Ectodermal cell (in vitro differentiated cells): ENCODE measurements at regions not wholly inside any gene's neighbourhood (a gene's known extent, or its start where the extent isn't known, plus 50 kb on each side); places are given as distances from the start of the nearest gene placed in this dataset.
"Not testable (repeated sequence)": the region's sequence is repeated elsewhere in the genome, so short reads cannot be mapped to it uniquely, and the experiment has no call there.

ENCODE experiments used
- H3K27ac ChIP-seq: 2 replicates; pipeline ENCODE4 v1.7.0; 2013; ENCODE audit warnings: mild to moderate bottlenecking, low read depth, low read length; ENCODE audit not compliant: insufficient read depth, poor library complexity, severe bottlenecking
- H3K27me3 ChIP-seq: 2 replicates; pipeline ENCODE4 v1.7.0; 2013; ENCODE audit warnings: mild to moderate bottlenecking, low read length; ENCODE audit not compliant: insufficient read depth, control insufficient read depth, poor library complexity, severe bottlenecking
- H3K36me3 ChIP-seq: one replicate; pipeline ENCODE4 v1.7.0; 2013; ENCODE audit warnings: low read length; ENCODE audit not compliant: control insufficient read depth, insufficient read depth
- H3K4me1 ChIP-seq: one replicate; pipeline ENCODE4 v1.7.0; 2013; ENCODE audit warnings: low read length; ENCODE audit not compliant: control insufficient read depth, insufficient read depth
- H3K4me3 ChIP-seq: 2 replicates; pipeline ENCODE4 v1.7.0; 2013; ENCODE audit warnings: low read depth, low read length, control low read depth; ENCODE audit not compliant: insufficient read depth
- H3K9me3 ChIP-seq: 2 replicates; pipeline ENCODE4 v1.7.0; 2013; ENCODE audit warnings: mild to moderate bottlenecking, low read length, moderate library complexity; ENCODE audit not compliant: control insufficient read depth
- WGBS, 2 experiments: methylation state at CpG; one replicate each; pipeline ENCODE4 v1.1.7; 2013; ENCODE audit warnings: missing lambda C conversion rate in 2 of 2; 5-methylcytosine and 5-hydroxymethylcytosine counted together

DNA sequence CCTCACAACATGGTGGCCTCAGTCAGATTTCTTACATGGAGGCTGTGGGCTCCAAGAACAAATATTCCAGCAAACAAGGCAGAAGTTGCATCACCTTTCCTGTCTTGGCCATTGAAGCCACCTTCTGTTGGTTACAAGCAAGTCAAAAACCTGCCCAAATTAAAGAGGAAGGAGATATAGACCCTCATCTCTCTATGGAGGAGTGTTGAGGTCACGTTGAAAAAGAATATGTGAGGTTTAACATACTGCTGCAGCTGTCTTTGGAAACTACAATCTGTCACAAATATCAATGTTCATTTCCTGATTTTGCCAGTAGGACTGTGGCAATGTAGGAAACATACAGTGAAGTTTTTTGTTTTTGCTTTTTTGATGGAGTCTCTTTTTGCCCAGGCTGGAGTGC is 211.4 kb downstream of the COPRS start:
- H3K4me3 ChIP-seq: no peak overlapping the region
- no peaks in the 10 kb centered on the region for H3K4me1 ChIP-seq
- no peaks in the 10 kb centered on the region for H3K9me3 ChIP-seq
- H3K36me3 ChIP-seq: no peaks in the 10 kb centered on the region
- no peak overlapping the region for H3K27ac ChIP-seq
- 88 to 100% methylated on average over 1 of the region's 1 CpG for WGBS, 2 experiments
- no peaks in the 10 kb centered on the region for H3K27me3 ChIP-seq

DNA sequence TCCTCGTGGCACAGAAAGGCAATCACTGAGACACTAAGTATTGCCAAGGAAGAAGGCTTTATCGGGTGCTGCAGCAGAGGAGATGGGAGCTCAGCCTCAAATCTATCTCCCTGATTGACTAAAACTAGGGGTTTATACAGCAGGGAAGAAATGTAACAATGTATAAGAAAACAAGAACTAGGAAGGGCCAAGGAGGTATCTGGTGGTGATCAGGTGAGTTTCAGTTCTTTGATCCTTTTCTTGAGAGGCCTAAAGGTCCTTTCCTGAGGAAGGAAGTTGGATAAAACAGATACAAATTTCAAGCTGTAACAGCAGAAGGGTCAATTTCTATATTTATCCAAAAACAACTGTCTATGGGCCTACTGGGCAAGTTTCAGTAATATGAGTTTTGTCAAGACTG is 212.4 kb downstream of the COPRS start:
- H3K27me3 ChIP-seq: no peaks in the 10 kb centered on the region
- 96% methylated on average over 2 of the region's 2 CpGs for WGBS, 2 experiments
- H3K9me3 ChIP-seq: no peaks in the 10 kb centered on the region
- no peak overlapping the region for H3K27ac ChIP-seq
- no peak overlapping the region for H3K4me3 ChIP-seq
- H3K4me1 ChIP-seq: no peaks in the 10 kb centered on the region
- H3K36me3 ChIP-seq: no peaks in the 10 kb centered on the region

- H3K9me3 ChIP-seq: no peaks in the 10 kb centered on the region
- no peak overlapping the region for H3K4me3 ChIP-seq
- WGBS, 2 experiments: 94 to 95% methylated on average over 3 of the region's 3 CpGs
- H3K4me1 ChIP-seq: no peaks in the 10 kb centered on the region
- H3K27ac ChIP-seq: no peak overlapping the region
- H3K36me3 ChIP-seq: no peaks in the 10 kb centered on the region
- no peaks in the 10 kb centered on the region for H3K27me3 ChIP-seq
These were observed 213.7 kb downstream of the COPRS start for GRCh38 chr17:31645351-31645750.

DNA sequence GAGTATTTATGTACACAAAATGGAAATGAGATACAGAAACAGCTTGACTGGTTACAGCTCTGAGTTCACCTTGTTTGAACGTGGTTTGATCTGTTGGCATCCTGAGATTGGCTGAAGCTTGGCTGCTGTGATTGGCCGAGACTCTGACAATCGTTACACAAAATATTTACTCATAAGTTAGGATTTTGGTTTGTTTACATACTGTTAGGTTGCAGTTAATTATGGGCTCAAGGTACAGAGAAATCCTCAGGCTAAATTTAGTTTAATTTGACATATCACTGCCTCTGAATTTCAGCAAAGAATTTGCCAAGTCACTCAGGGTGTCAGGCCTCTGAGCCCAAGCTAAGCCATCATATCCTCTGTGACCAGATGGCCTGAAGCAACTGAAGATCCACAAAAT is 227.3 kb downstream of the COPRS start:
- Histone ChIP-seq H3K4me3 (no peak overlapping the region), H3K27me3 (no peaks in the 10 kb centered on the region), H3K36me3 (no peaks in the 10 kb centered on the region), H3K4me1 (no peaks in the 10 kb centered on the region), H3K9me3 (no peaks in the 10 kb centered on the region), H3K27ac (no peak overlapping the region)
- 81 to 97% methylated on average over 1 to 3 of the region's 3 CpGs for WGBS, 2 experiments

DNA sequence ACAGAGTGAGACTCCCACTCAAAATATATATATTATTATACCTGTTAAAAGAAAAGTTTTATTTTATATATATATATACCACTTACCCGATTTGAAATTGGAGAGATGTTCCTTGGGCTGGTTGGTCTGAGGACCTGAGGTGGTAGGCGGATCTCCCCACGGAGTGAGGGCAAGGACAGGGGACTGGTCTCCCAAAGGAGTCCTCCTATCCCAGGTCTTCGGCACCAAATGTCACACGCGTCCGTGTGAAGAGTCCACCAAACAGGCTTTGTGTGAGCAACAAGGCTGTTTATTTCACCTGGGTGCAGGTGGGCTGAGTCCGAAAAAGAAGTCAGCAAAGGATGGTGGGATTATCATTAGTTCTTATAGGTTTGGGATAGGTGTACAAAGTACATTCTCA is 228.2 kb downstream of the COPRS start:
- not testable (repeated sequence) for H3K9me3 ChIP-seq, H3K27ac ChIP-seq, H3K36me3 ChIP-seq, H3K27me3 ChIP-seq, H3K4me3 ChIP-seq, H3K4me1 ChIP-seq
- WGBS, 2 experiments: 96 to 98% methylated on average over 8 of the region's 8 CpGs

- H3K9me3 ChIP-seq: no peaks in the 10 kb centered on the region
- no peaks in the 10 kb centered on the region for H3K4me1 ChIP-seq
- no peaks in the 10 kb centered on the region for H3K36me3 ChIP-seq
- H3K27me3 ChIP-seq: no peaks in the 10 kb centered on the region
- H3K27ac ChIP-seq: no peak overlapping the region
- no peak overlapping the region for H3K4me3 ChIP-seq
- WGBS, 2 experiments: 83 to 87% methylated on average over 8 of the region's 8 CpGs
These were observed 229.2 kb downstream of the COPRS start for GRCh38 chr17:31629696-31630470.

DNA sequence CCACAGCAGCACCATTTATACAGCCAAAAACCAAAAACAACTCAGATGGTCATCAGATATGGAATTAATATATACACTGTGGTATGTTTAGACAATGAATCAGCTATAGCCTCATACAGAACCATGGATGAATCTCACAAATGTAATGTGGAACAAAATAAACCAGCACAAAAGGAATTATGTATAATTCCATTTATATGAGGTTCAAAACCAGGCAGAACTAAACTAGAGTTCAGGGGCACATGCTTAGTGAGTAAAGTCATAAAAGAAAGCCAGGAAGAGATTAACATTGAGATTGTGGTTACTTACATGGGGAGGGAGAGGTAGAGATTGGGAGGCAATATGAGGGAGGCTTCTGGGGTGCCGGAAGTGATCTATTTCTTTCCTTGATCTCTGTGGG is 231.1 kb downstream of the COPRS start:
- H3K27me3 ChIP-seq: no peaks in the 10 kb centered on the region
- WGBS, 2 experiments: 86 to 100% methylated on average over 1 of the region's 1 CpG
- H3K27ac ChIP-seq: no peak overlapping the region
- H3K9me3 ChIP-seq: no peaks in the 10 kb centered on the region
- no peaks in the 10 kb centered on the region for H3K4me1 ChIP-seq
- no peaks in the 10 kb centered on the region for H3K36me3 ChIP-seq
- H3K4me3 ChIP-seq: no peak overlapping the region

DNA sequence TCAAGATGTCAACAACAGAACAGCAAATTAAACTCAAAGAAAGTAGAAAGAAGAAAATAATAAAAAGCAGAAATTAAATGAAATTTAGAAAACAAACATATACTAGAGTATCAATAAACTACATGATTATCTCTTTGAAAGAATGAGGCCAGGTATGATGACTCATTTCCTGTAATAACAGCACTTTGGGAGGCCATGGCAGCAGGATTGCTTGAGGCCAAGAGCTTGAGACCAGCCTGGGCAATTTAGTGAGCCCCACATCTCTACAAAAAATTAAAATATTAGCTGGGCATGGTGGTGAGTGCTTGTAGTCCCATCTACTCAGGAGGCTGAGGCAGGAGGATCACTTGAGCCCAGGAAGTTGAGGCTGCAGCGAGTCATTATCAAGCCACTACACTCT is 232.5 kb downstream of the RAB11FIP4 start:
- Histone ChIP-seq H3K4me3 (no peak overlapping the region), H3K4me1 (no peaks in the 10 kb centered on the region), H3K27ac (no peak overlapping the region), H3K27me3 (no peaks in the 10 kb centered on the region), H3K36me3 (no peaks in the 10 kb centered on the region), H3K9me3 (no peaks in the 10 kb centered on the region)
- WGBS, 2 experiments: 82 to 93% methylated on average over 1 of the region's 1 CpG

DNA sequence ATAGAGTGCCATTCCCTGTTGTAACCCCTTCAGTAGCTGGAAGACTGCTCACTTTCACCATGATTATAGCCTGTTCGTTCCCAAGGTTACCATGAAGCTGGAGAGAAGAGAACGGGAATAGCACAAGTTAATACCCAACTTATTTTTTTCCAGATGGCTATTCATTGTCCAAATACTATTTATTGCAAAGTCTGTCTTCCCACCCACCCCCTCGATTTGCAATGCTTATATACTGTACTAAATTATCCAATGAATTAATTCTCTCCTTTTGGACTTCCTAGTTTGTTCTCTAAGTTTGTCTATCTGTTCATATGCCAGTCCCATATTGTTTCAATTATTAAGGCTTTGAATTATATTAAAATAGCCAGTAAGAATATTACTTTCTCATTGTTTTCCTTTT is 231.0 kb downstream of the RAB11FIP4 start:
- Histone ChIP-seq H3K9me3 (no peaks in the 10 kb centered on the region), H3K4me3 (no peak overlapping the region), H3K36me3 (no peaks in the 10 kb centered on the region), H3K27me3 (no peaks in the 10 kb centered on the region), H3K27ac (no peak overlapping the region), H3K4me1 (no peaks in the 10 kb centered on the region)
- 90 to 98% methylated on average over 3 of the region's 3 CpGs for WGBS, 2 experiments

DNA sequence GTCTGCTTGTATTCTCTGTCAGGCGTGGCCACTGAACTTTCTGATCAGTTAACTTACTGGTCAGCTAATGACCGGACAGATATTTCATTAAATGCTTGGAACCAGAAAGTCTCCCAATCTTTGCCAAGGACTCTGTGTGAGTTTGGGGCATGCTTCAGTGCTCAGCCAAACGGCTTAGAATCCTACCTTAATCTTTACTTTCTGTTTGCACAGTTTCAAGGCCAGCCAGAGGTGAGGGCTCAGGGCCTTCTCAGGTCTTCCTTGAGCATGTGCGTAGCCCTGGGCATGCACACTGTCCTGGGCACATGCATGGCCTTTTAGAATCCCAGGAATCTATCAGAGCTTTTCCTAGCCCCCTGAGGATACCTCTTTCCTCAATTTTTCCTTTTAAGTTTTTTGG is 230.1 kb downstream of the RAB11FIP4 start:
- Histone ChIP-seq H3K9me3 (no peaks in the 10 kb centered on the region), H3K4me3 (no peak overlapping the region), H3K27ac (no peak overlapping the region), H3K4me1 (no peaks in the 10 kb centered on the region), H3K27me3 (no peaks in the 10 kb centered on the region), H3K36me3 (no peaks in the 10 kb centered on the region)
- WGBS, 2 experiments: 95% methylated on average over 4 of the region's 4 CpGs

DNA sequence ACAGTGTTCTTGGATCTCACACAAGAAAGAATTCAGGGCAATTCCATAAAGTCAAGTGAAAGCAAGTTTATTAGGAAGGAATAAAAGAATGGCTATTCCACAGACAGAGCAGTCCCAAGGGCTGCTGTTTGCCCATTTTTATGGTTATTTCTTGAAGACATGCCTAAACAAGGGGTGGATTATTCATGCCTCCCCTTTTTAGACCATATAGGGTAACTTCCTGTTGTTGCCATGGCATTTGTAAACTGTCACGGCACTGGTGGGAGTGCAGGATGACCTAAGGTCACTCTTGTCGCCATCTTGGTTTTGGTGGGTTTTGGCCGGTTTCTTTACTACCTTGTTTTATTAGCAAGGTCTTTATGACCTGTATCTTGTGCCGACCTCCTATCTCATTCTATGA is 219.6 kb downstream of the RAB11FIP4 start:
- H3K27ac ChIP-seq, H3K9me3 ChIP-seq, H3K27me3 ChIP-seq, H3K36me3 ChIP-seq, H3K4me1 ChIP-seq, H3K4me3 ChIP-seq: not testable (repeated sequence)
- WGBS, 2 experiments: 95% methylated on average over 4 of the region's 4 CpGs
